Activated T-helper 17 cell treated with anti-CD3 and anti-CD28 coated beads, Interleukin-2, amount 50 U/mL, for 72 hours (primary cell): ENCODE measurements at regions not wholly inside any gene's neighbourhood (a gene's known extent, or its start where the extent isn't known, plus 50 kb on each side); places are given as distances from the start of the nearest gene placed in this dataset.

ENCODE experiments used
- ATAC-seq: fragments of 150-1000 bp; cut with Tn5 transposase; replicated peaks from 2 replicates; pipeline ENCODE4 v1.10.0; 2021; ENCODE audit warnings: mild to moderate bottlenecking, moderate library complexity
- H3K27ac Mint-ChIP-seq: one replicate; pipeline ENCODE4 v1.8.0; 2022; ENCODE audit warnings: mixed read lengths
- H3K27me3 Mint-ChIP-seq: one replicate; pipeline ENCODE4 v1.8.0; 2022; ENCODE audit warnings: mixed read lengths
- H3K36me3 Mint-ChIP-seq: one replicate; pipeline ENCODE4 v1.8.0; 2022; ENCODE audit warnings: low read depth, mild to moderate bottlenecking, mixed read lengths
- H3K4me1 Mint-ChIP-seq: one replicate; pipeline ENCODE4 v1.8.0; 2022; ENCODE audit warnings: mixed read lengths
- H3K4me3 Mint-ChIP-seq: one replicate; pipeline ENCODE4 v1.8.0; 2022; ENCODE audit warnings: mild to moderate bottlenecking, mixed read lengths
- H3K9me3 Mint-ChIP-seq: one replicate; pipeline ENCODE4 v1.8.0; 2022; ENCODE audit warnings: mixed read lengths

- no peak overlapping the region for H3K27ac Mint-ChIP-seq
- H3K9me3 Mint-ChIP-seq = peaks cover 6% of the 10 kb centered on the region
- no peaks in the 10 kb centered on the region for H3K36me3 Mint-ChIP-seq
- H3K27me3 Mint-ChIP-seq = peaks cover 5% of the 10 kb centered on the region
- ATAC-seq = no peak
- H3K4me3 Mint-ChIP-seq = no peak overlapping the region
- H3K4me1 Mint-ChIP-seq = peaks cover 11% of the 10 kb centered on the region
Observed at GRCh38 chr21:35258521-35258920, 209.4 kb upstream of the RUNX1 start.

GRCh38 chr21:35257413-35257812 is 208.3 kb upstream of the RUNX1 start:
- peak; percentile 47 for ATAC-seq
- H3K27me3 Mint-ChIP-seq = peaks cover 5% of the 10 kb centered on the region
- H3K27ac Mint-ChIP-seq = no peak overlapping the region
- H3K4me3 Mint-ChIP-seq = no peak overlapping the region
- H3K36me3 Mint-ChIP-seq = no peaks in the 10 kb centered on the region
- peaks cover 11% of the 10 kb centered on the region for H3K4me1 Mint-ChIP-seq
- H3K9me3 Mint-ChIP-seq = peaks cover 6% of the 10 kb centered on the region

- peak overlapping the region; percentile 29 for H3K4me3 Mint-ChIP-seq
- H3K27me3 Mint-ChIP-seq = peaks cover 5% of the 10 kb centered on the region
- no peaks in the 10 kb centered on the region for H3K36me3 Mint-ChIP-seq
- H3K9me3 Mint-ChIP-seq = peaks cover 6% of the 10 kb centered on the region
- peaks cover 11% of the 10 kb centered on the region for H3K4me1 Mint-ChIP-seq
- no peak overlapping the region for H3K27ac Mint-ChIP-seq
- peak; percentile 14 for ATAC-seq
Observed at GRCh38 chr21:35256468-35256988, 207.4 kb upstream of the RUNX1 start.

GRCh38 chr21:35254765-35255138 is 205.7 kb upstream of the RUNX1 start:
- Mint-ChIP-seq H3K27ac (no peak overlapping the region), H3K4me1 (peaks cover 11% of the 10 kb centered on the region), H3K4me3 (no peak overlapping the region), H3K36me3 (no peaks in the 10 kb centered on the region), H3K27me3 (peaks cover 5% of the 10 kb centered on the region), H3K9me3 (peaks cover 12% of the 10 kb centered on the region)
- ATAC-seq = no peak

- no peaks in the 10 kb centered on the region for H3K36me3 Mint-ChIP-seq
- no peak for ATAC-seq
Observed at GRCh38 chr21:35254006-35254764, 205.1 kb upstream of the RUNX1 start.

GRCh38 chr21:35252831-35253230 is 203.7 kb upstream of the RUNX1 start:
- peak; percentile 91 for ATAC-seq
- Mint-ChIP-seq H3K9me3 (peaks cover 21% of the 10 kb centered on the region), H3K36me3 (no peaks in the 10 kb centered on the region), H3K4me3 (peak overlapping the region; percentile 23), H3K4me1 (peaks cover 11% of the 10 kb centered on the region), H3K27ac (peak overlapping the region; percentile 37), H3K27me3 (peaks cover 5% of the 10 kb centered on the region)

More at GRCh38 chr21:35254006-35254764, 205.1 kb upstream of the RUNX1 start:
- H3K4me3 Mint-ChIP-seq = no peak overlapping the region
- H3K9me3 Mint-ChIP-seq = peaks cover 12% of the 10 kb centered on the region
- peaks cover 11% of the 10 kb centered on the region for H3K4me1 Mint-ChIP-seq
- H3K27me3 Mint-ChIP-seq = peaks cover 5% of the 10 kb centered on the region
- H3K27ac Mint-ChIP-seq = no peak overlapping the region

- H3K9me3 Mint-ChIP-seq = peaks cover 20% of the 10 kb centered on the region
- H3K4me1 Mint-ChIP-seq = no peaks in the 10 kb centered on the region
- H3K4me3 Mint-ChIP-seq = no peak overlapping the region
- ATAC-seq = no peak
- H3K36me3 Mint-ChIP-seq = no peaks in the 10 kb centered on the region
- H3K27me3 Mint-ChIP-seq = no peaks in the 10 kb centered on the region
- no peak overlapping the region for H3K27ac Mint-ChIP-seq
Observed at GRCh38 chr21:35249636-35250035, 200.5 kb upstream of the RUNX1 start.

- ATAC-seq = no peak
- no peak overlapping the region for H3K4me3 Mint-ChIP-seq
- H3K36me3 Mint-ChIP-seq = no peaks in the 10 kb centered on the region
- no peak overlapping the region for H3K27ac Mint-ChIP-seq
- peaks cover 23% of the 10 kb centered on the region for H3K9me3 Mint-ChIP-seq
- H3K4me1 Mint-ChIP-seq = no peaks in the 10 kb centered on the region
- peaks cover 5% of the 10 kb centered on the region for H3K27me3 Mint-ChIP-seq
Observed at GRCh38 chr21:35245879-35246278, 196.8 kb upstream of the RUNX1 start.

- Mint-ChIP-seq H3K36me3 (no peaks in the 10 kb centered on the region), H3K27me3 (peaks cover 5% of the 10 kb centered on the region), H3K4me3 (no peak overlapping the region), H3K4me1 (no peaks in the 10 kb centered on the region), H3K9me3 (peaks cover 17% of the 10 kb centered on the region), H3K27ac (no peak overlapping the region)
- no peak for ATAC-seq
Observed at GRCh38 chr21:35244514-35244913, 195.4 kb upstream of the RUNX1 start.

- peaks cover 10% of the 10 kb centered on the region for H3K9me3 Mint-ChIP-seq
- H3K27me3 Mint-ChIP-seq = peaks cover 5% of the 10 kb centered on the region
- no peak overlapping the region for H3K4me3 Mint-ChIP-seq
- no peak overlapping the region for H3K27ac Mint-ChIP-seq
- H3K4me1 Mint-ChIP-seq = peaks cover 1% of the 10 kb centered on the region
- H3K36me3 Mint-ChIP-seq = no peaks in the 10 kb centered on the region
- no peak for ATAC-seq
Observed at GRCh38 chr21:35243171-35243570, 194.1 kb upstream of the RUNX1 start.

GRCh38 chr21:35239811-35240219 is 190.7 kb upstream of the RUNX1 start:
- peaks cover 15% of the 10 kb centered on the region for H3K4me1 Mint-ChIP-seq
- peaks cover 6% of the 10 kb centered on the region for H3K9me3 Mint-ChIP-seq
- no peaks in the 10 kb centered on the region for H3K36me3 Mint-ChIP-seq
- no peak overlapping the region for H3K4me3 Mint-ChIP-seq
- H3K27me3 Mint-ChIP-seq = peaks cover 5% of the 10 kb centered on the region
- no peak overlapping the region for H3K27ac Mint-ChIP-seq
- ATAC-seq = no peak

- Mint-ChIP-seq H3K4me1 (peaks cover 21% of the 10 kb centered on the region), H3K27ac (no peak overlapping the region), H3K9me3 (peaks cover 6% of the 10 kb centered on the region), H3K4me3 (no peak overlapping the region), H3K27me3 (peaks cover 5% of the 10 kb centered on the region), H3K36me3 (no peaks in the 10 kb centered on the region)
- no peak for ATAC-seq
Observed at GRCh38 chr21:35238119-35238518, 189.0 kb upstream of the RUNX1 start.

GRCh38 chr21:35237287-35237686 is 188.2 kb upstream of the RUNX1 start:
- Mint-ChIP-seq H3K4me3 (no peak overlapping the region), H3K9me3 (peaks cover 6% of the 10 kb centered on the region)

GRCh38 chr21:35236090-35236489 is 187.0 kb upstream of the RUNX1 start:
- H3K9me3 Mint-ChIP-seq = peaks cover 3% of the 10 kb centered on the region
- H3K27me3 Mint-ChIP-seq = no peaks in the 10 kb centered on the region
- ATAC-seq = peak; percentile 70
- peaks cover 21% of the 10 kb centered on the region for H3K4me1 Mint-ChIP-seq
- no peaks in the 10 kb centered on the region for H3K36me3 Mint-ChIP-seq
- no peak overlapping the region for H3K27ac Mint-ChIP-seq
- H3K4me3 Mint-ChIP-seq = no peak overlapping the region

More at GRCh38 chr21:35237287-35237686, 188.2 kb upstream of the RUNX1 start:
- no peaks in the 10 kb centered on the region for H3K36me3 Mint-ChIP-seq
- no peak overlapping the region for H3K27ac Mint-ChIP-seq
- H3K27me3 Mint-ChIP-seq = peaks cover 5% of the 10 kb centered on the region
- peaks cover 21% of the 10 kb centered on the region for H3K4me1 Mint-ChIP-seq
- ATAC-seq = no peak

- H3K9me3 Mint-ChIP-seq = peaks cover 3% of the 10 kb centered on the region
- H3K27ac Mint-ChIP-seq = no peak overlapping the region
- H3K36me3 Mint-ChIP-seq = no peaks in the 10 kb centered on the region
- H3K4me1 Mint-ChIP-seq = peaks cover 21% of the 10 kb centered on the region
- ATAC-seq = peak; percentile 83
- peak overlapping the region; percentile 22 for H3K4me3 Mint-ChIP-seq
- no peaks in the 10 kb centered on the region for H3K27me3 Mint-ChIP-seq
Observed at GRCh38 chr21:35234725-35235124, 185.6 kb upstream of the RUNX1 start.
